ENCODE measurements at regions not wholly inside any gene's neighbourhood (a gene's known extent, or its start where the extent isn't known, plus 50 kb on each side); places are given as distances from the start of the nearest gene placed in this dataset.

GRCh38 chr3:197444793-197445379 lies 110.9 kb downstream of the BDH1 start:
- Histone ChIP-seq H3K36me3 (ENCODE audit: control insufficient read depth, insufficient read depth, low read length) (no peaks in the 10 kb centered on the region), H3K9me3 (no peaks in the 10 kb centered on the region), H3K4me1 (no peaks in the 10 kb centered on the region), H3K27me3 (replicated peaks; ENCODE audit: control insufficient read depth, insufficient read depth, low read length) (no peaks in the 10 kb centered on the region), H3K4me3 (ENCODE audit: low read depth, low read length) (no peak overlapping the region)
- Mint-ChIP-seq H3K4me3 (ENCODE audit: unreplicated experiment) (no peak overlapping the region), H3K4me1 (ENCODE audit: low read depth, unreplicated experiment) (peaks cover 18% of the 10 kb centered on the region), H3K9me3 (ENCODE audit: unreplicated experiment) (no peaks in the 10 kb centered on the region), H3K27ac (ENCODE audit: unreplicated experiment) (no peak overlapping the region), H3K27me3 (ENCODE audit: insufficient read depth, unreplicated experiment) (no peaks in the 10 kb centered on the region), H3K36me3 (ENCODE audit: insufficient read depth, unreplicated experiment) (no peaks in the 10 kb centered on the region)
- no TSS peak for BruUV-seq (replicated peaks)
- POLR2A ChIA-PET: interaction anchor here (0.6 kb wide), 1 partner anchor 45 kb away, joined by 3 read pairs; no protein-coding TSS in a partner anchor
- intact Hi-C loops (cut with micrococcal nuclease; ENCODE audit: unreplicated experiment): no loop called here
- CTCF ChIA-PET: no interaction called here
- DNase-seq: no peak
- TF ChIP-seq, protein P1, sequence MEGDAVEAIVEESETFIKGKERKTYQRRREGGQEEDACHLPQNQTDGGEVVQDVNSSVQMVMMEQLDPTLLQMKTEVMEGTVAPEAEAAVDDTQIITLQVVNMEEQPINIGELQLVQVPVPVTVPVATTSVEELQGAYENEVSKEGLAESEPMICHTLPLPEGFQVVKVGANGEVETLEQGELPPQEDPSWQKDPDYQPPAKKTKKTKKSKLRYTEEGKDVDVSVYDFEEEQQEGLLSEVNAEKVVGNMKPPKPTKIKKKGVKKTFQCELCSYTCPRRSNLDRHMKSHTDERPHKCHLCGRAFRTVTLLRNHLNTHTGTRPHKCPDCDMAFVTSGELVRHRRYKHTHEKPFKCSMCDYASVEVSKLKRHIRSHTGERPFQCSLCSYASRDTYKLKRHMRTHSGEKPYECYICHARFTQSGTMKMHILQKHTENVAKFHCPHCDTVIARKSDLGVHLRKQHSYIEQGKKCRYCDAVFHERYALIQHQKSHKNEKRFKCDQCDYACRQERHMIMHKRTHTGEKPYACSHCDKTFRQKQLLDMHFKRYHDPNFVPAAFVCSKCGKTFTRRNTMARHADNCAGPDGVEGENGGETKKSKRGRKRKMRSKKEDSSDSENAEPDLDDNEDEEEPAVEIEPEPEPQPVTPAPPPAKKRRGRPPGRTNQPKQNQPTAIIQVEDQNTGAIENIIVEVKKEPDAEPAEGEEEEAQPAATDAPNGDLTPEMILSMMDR (IDR thresholded peaks at IDR 0.05; ENCODE audit: insufficient read depth in 1 of 2, low read depth in 1 of 2, low read length in 1 of 2, severe bottlenecking in 1 of 2, unreplicated experiment in 1 of 2): no peak

- intact Hi-C loops (cut with micrococcal nuclease; ENCODE audit: unreplicated experiment): no loop called here
- BruUV-seq (replicated peaks): no TSS peak
- Mint-ChIP-seq H3K4me3 (ENCODE audit: unreplicated experiment) (no peak overlapping the region), H3K9me3 (ENCODE audit: unreplicated experiment) (no peaks in the 10 kb centered on the region), H3K4me1 (ENCODE audit: low read depth, unreplicated experiment) (peaks cover 18% of the 10 kb centered on the region), H3K36me3 (ENCODE audit: insufficient read depth, unreplicated experiment) (no peaks in the 10 kb centered on the region), H3K27me3 (ENCODE audit: insufficient read depth, unreplicated experiment) (no peaks in the 10 kb centered on the region), H3K27ac (ENCODE audit: unreplicated experiment) (peak overlapping the region; percentile 16)
- DNase-seq: no peak
- no peaks in the 10 kb centered on the region for H3K4me1 ChIP-seq
- TF ChIP-seq, protein P1 (IDR thresholded peaks at IDR 0.05; ENCODE audit: insufficient read depth in 1 of 2, low read depth in 1 of 2, low read length in 1 of 2, severe bottlenecking in 1 of 2, unreplicated experiment in 1 of 2): no peak
- POLR2A ChIA-PET: no interaction called here
- no peak overlapping the region for H3K4me3 ChIP-seq (ENCODE audit: low read depth, low read length)
- H3K27me3 ChIP-seq (replicated peaks; ENCODE audit: control insufficient read depth, insufficient read depth, low read length): no peaks in the 10 kb centered on the region
- no peaks in the 10 kb centered on the region for H3K36me3 ChIP-seq (ENCODE audit: control insufficient read depth, insufficient read depth, low read length)
- no peaks in the 10 kb centered on the region for H3K9me3 ChIP-seq
- CTCF ChIA-PET: no interaction called here
Observed at GRCh38 chr3:197443506-197443905, 112.3 kb downstream of the BDH1 start.

DNA sequence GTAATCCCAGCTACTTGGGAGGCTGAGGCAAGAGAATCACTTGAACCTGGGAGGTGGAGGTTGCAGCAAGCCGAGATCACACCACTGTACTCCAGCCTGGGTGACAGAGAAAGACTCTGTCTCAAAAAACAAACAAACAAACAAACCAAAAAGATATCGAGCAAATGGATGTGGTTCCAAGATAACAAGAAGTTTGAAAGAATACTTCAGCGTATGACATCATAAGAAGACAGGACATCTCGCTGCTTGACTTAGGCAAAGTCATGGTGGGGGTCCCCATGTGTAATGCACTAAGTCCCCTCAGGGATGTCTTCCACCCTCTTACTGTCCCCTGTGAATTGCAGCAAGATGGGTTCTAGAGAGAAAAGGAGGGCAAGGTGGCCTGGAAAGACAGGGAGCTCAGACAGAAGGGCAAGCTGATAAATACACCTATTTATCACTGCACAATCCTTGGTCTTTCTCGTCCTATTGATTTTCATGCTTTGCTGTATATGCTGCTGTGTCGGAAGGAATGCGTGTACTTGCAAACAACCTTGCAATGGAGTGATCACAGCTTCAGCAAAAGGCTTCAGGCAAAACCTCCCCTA lies 115.0 kb downstream of the BDH1 start:
- no peak overlapping the region for H3K27ac Mint-ChIP-seq (ENCODE audit: unreplicated experiment)
- POLR2A ChIA-PET: no interaction called here
- no peaks in the 10 kb centered on the region for H3K9me3 Mint-ChIP-seq (ENCODE audit: unreplicated experiment)
- peaks cover 18% of the 10 kb centered on the region for H3K4me1 Mint-ChIP-seq (ENCODE audit: low read depth, unreplicated experiment)
- intact Hi-C loops (cut with micrococcal nuclease; ENCODE audit: unreplicated experiment): no loop called here
- TF ChIP-seq, protein P1 (IDR thresholded peaks at IDR 0.05; ENCODE audit: insufficient read depth in 1 of 2, low read depth in 1 of 2, low read length in 1 of 2, severe bottlenecking in 1 of 2, unreplicated experiment in 1 of 2): no peak
- CTCF ChIA-PET: no interaction called here
- no peak overlapping the region for H3K4me3 Mint-ChIP-seq (ENCODE audit: unreplicated experiment)
- H3K36me3 ChIP-seq (ENCODE audit: control insufficient read depth, insufficient read depth, low read length): no peaks in the 10 kb centered on the region
- no peaks in the 10 kb centered on the region for H3K4me1 ChIP-seq
- no TSS peak for BruUV-seq (replicated peaks)
- no peaks in the 10 kb centered on the region for H3K9me3 ChIP-seq
- H3K27me3 Mint-ChIP-seq (ENCODE audit: insufficient read depth, unreplicated experiment): no peaks in the 10 kb centered on the region
- no peak for DNase-seq
- H3K36me3 Mint-ChIP-seq (ENCODE audit: insufficient read depth, unreplicated experiment): no peaks in the 10 kb centered on the region
- H3K27me3 ChIP-seq (replicated peaks; ENCODE audit: control insufficient read depth, insufficient read depth, low read length): no peaks in the 10 kb centered on the region
- no peak overlapping the region for H3K4me3 ChIP-seq (ENCODE audit: low read depth, low read length)

Measured in Caco-2 (cell line).